ENCODE measurements at regions not wholly inside any gene's neighbourhood (a gene's known extent, or its start where the extent isn't known, plus 50 kb on each side); places are given as distances from the start of the nearest gene placed in this dataset.

DNA sequence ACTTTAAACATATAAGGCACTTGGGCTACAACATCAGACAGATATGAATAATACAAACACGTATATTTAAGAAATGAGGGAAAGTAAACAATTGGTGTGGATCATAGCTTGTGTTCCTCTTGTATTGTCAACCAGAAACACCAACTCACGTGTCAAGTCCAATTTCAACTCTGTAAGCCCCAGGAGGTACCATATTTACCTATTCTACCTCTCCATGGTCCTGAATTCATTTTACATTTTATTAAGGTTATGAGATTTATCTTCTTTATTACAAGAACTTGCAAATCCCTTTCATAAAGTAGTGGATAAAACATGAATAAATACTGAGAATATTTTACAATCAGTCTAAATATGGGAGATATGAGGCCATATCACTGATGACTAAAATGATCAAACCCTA lies 501.6 kb downstream of the MAT2B start:
- Histone ChIP-seq H4K20me1 (ENCODE audit: insufficient read depth, poor library complexity, severe bottlenecking) (no peaks in the 10 kb centered on the region), H3K4me1 (ENCODE audit: insufficient read depth) (no peaks in the 10 kb centered on the region), H3K9me3 (ENCODE audit: low read depth) (no peaks in the 10 kb centered on the region), H3K36me3 (replicated peaks; ENCODE audit: insufficient read depth, low read depth) (no peaks in the 10 kb centered on the region), H3K27me3 (no peaks in the 10 kb centered on the region), H3K27ac (no peak overlapping the region), H3K4me2 (no peak overlapping the region), H3K9me2 (replicated peaks; ENCODE audit: insufficient read depth) (no peaks in the 10 kb centered on the region), H3K79me2 (no peaks in the 10 kb centered on the region), H2AFZ (no peak overlapping the region), H3K4me3 (no peak overlapping the region)
- no peak for DNase-seq (ENCODE audit: low spot score)
- TF ChIP-seq EZH2 (IDR thresholded peaks at IDR 0.05; ENCODE audit: borderline replicate concordance) (no peak), EZH2phosphoT487 (IDR thresholded peaks at IDR 0.05; ENCODE audit: low read depth, severe bottlenecking, unreplicated experiment) (no peak)
- TF ChIP-seq, protein P1, sequence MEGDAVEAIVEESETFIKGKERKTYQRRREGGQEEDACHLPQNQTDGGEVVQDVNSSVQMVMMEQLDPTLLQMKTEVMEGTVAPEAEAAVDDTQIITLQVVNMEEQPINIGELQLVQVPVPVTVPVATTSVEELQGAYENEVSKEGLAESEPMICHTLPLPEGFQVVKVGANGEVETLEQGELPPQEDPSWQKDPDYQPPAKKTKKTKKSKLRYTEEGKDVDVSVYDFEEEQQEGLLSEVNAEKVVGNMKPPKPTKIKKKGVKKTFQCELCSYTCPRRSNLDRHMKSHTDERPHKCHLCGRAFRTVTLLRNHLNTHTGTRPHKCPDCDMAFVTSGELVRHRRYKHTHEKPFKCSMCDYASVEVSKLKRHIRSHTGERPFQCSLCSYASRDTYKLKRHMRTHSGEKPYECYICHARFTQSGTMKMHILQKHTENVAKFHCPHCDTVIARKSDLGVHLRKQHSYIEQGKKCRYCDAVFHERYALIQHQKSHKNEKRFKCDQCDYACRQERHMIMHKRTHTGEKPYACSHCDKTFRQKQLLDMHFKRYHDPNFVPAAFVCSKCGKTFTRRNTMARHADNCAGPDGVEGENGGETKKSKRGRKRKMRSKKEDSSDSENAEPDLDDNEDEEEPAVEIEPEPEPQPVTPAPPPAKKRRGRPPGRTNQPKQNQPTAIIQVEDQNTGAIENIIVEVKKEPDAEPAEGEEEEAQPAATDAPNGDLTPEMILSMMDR (IDR thresholded peaks at IDR 0.05; ENCODE audit: poor library complexity), result no peak
- WGBS (ENCODE audit: low lambda C conversion rate, missing lambda C conversion rate), result 85% methylated on average over 2 of the region's 2 CpGs

DNA sequence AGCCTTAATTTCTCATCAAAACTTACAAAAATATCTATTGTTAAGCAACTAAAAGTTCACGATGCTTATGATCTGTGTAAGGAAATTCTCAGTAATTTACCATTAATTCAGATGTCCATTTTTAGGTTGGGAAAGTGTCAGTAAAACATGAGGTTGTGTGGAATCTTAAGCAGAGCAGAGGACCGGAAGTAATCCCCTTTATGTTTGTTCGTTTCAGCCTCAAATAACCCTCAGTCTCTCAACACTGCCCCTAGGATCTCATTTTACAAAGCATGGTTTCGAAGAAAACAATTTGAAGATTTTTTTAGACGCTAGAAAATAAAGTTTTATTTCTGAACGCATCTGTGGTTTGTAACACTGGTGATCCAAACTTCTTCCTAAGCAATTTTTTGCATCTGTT lies 504.2 kb downstream of the MAT2B start:
- WGBS (ENCODE audit: low lambda C conversion rate, missing lambda C conversion rate), result 80% methylated on average over 6 of the region's 6 CpGs
- TF ChIP-seq, protein P1 (IDR thresholded peaks at IDR 0.05; ENCODE audit: poor library complexity), result no peak
- no peak for TF ChIP-seq EZH2 (IDR thresholded peaks at IDR 0.05; ENCODE audit: borderline replicate concordance)
- no peak for TF ChIP-seq EZH2phosphoT487 (IDR thresholded peaks at IDR 0.05; ENCODE audit: low read depth, severe bottlenecking, unreplicated experiment)
- no peaks in the 10 kb centered on the region for H3K36me3 ChIP-seq (replicated peaks; ENCODE audit: insufficient read depth, low read depth)

DNA sequence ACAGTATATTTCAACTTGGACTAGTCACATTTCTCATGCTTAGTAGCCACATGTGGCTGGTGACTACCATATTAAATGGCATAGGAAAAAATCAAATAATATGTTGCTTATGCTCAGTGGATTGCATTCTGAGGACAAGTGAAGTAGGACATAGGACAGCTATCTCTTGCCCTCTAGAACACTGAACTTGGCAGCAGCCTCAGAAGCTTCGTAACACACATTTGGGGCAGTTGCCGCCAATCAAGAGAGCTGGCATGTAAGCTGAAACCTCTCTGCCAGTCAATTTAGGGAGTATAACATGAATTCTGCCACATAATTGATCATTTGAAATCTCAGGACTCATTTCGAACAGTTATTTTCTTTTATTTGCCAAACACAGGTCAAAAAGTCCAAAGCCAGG lies 505.5 kb downstream of the MAT2B start:
- Histone ChIP-seq H3K79me2 (no peaks in the 10 kb centered on the region), H3K36me3 (replicated peaks; ENCODE audit: insufficient read depth, low read depth) (no peaks in the 10 kb centered on the region), H3K4me3 (no peak overlapping the region), H2AFZ (no peak overlapping the region), H3K4me2 (no peak overlapping the region), H3K27ac (no peak overlapping the region), H4K20me1 (ENCODE audit: insufficient read depth, poor library complexity, severe bottlenecking) (no peaks in the 10 kb centered on the region), H3K27me3 (no peaks in the 10 kb centered on the region), H3K9me3 (ENCODE audit: low read depth) (no peaks in the 10 kb centered on the region), H3K4me1 (ENCODE audit: insufficient read depth) (no peaks in the 10 kb centered on the region), H3K9me2 (replicated peaks; ENCODE audit: insufficient read depth) (no peaks in the 10 kb centered on the region)
- WGBS (ENCODE audit: low lambda C conversion rate, missing lambda C conversion rate), result 92% methylated on average over 3 of the region's 3 CpGs
- TF ChIP-seq EZH2phosphoT487 (IDR thresholded peaks at IDR 0.05; ENCODE audit: low read depth, severe bottlenecking, unreplicated experiment), result no peak
- no peak for TF ChIP-seq EZH2 (IDR thresholded peaks at IDR 0.05; ENCODE audit: borderline replicate concordance)
- TF ChIP-seq, protein P1 (IDR thresholded peaks at IDR 0.05; ENCODE audit: poor library complexity), result no peak
- DNase-seq (ENCODE audit: low spot score), result no peak

More for the DNA sequence above, 504.2 kb downstream of the MAT2B start:
- no peaks in the 10 kb centered on the region for H3K27me3 ChIP-seq
- no peaks in the 10 kb centered on the region for H3K4me1 ChIP-seq (ENCODE audit: insufficient read depth)
- no peak overlapping the region for H2AFZ ChIP-seq
- H3K79me2 ChIP-seq, result no peaks in the 10 kb centered on the region
- no peak overlapping the region for H3K4me3 ChIP-seq
- no peak overlapping the region for H3K4me2 ChIP-seq
- no peaks in the 10 kb centered on the region for H4K20me1 ChIP-seq (ENCODE audit: insufficient read depth, poor library complexity, severe bottlenecking)
- no peak for DNase-seq (ENCODE audit: low spot score)
- no peak overlapping the region for H3K27ac ChIP-seq
- no peaks in the 10 kb centered on the region for H3K9me3 ChIP-seq (ENCODE audit: low read depth)
- no peaks in the 10 kb centered on the region for H3K9me2 ChIP-seq (replicated peaks; ENCODE audit: insufficient read depth)

DNA sequence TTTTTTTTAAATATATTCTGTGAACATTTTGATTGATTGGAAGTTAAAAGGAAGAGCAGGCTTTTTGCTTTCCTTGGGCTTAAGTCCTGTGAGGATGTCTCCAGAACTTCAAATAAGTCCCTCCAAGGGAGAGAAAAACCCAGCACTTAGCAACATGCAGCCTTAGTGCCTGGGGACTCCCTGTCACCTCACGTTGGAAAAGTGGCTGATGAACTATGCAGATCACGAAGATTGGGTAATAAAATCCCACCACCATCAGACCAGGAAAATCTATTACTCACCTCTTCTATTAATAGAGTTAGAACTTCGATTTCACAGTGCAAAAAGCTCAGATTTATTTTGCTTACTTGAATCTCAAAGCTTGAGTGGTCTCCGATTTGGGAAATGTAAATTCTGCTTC lies 507.0 kb downstream of the MAT2B start:
- Histone ChIP-seq H3K9me3 (ENCODE audit: low read depth) (no peaks in the 10 kb centered on the region), H3K4me2 (no peak overlapping the region), H3K27me3 (no peaks in the 10 kb centered on the region), H3K9me2 (replicated peaks; ENCODE audit: insufficient read depth) (no peaks in the 10 kb centered on the region), H3K27ac (no peak overlapping the region), H3K79me2 (no peaks in the 10 kb centered on the region), H2AFZ (no peak overlapping the region), H3K4me3 (no peak overlapping the region), H3K36me3 (replicated peaks; ENCODE audit: insufficient read depth, low read depth) (no peaks in the 10 kb centered on the region), H3K4me1 (ENCODE audit: insufficient read depth) (no peaks in the 10 kb centered on the region), H4K20me1 (ENCODE audit: insufficient read depth, poor library complexity, severe bottlenecking) (no peaks in the 10 kb centered on the region)
- DNase-seq (ENCODE audit: low spot score), result no peak
- 57% methylated on average over 4 of the region's 4 CpGs for WGBS (ENCODE audit: low lambda C conversion rate, missing lambda C conversion rate)
- TF ChIP-seq EZH2 (IDR thresholded peaks at IDR 0.05; ENCODE audit: borderline replicate concordance) (no peak), EZH2phosphoT487 (IDR thresholded peaks at IDR 0.05; ENCODE audit: low read depth, severe bottlenecking, unreplicated experiment) (no peak)
- TF ChIP-seq, protein P1 (IDR thresholded peaks at IDR 0.05; ENCODE audit: poor library complexity), result no peak

Measured in hepatocyte (in vitro differentiated cells).